Kidney tubule cell (primary cell): ENCODE measurements at regions not wholly inside any gene's neighbourhood (a gene's known extent, or its start where the extent isn't known, plus 50 kb on each side); places are given as distances from the start of the nearest gene placed in this dataset.

Experiments used
- DNase-seq: peaks from one replicate; pipeline ENCODE4 v3.0.0-alpha.2; 2018; ENCODE audit warnings: low spot score

DNA sequence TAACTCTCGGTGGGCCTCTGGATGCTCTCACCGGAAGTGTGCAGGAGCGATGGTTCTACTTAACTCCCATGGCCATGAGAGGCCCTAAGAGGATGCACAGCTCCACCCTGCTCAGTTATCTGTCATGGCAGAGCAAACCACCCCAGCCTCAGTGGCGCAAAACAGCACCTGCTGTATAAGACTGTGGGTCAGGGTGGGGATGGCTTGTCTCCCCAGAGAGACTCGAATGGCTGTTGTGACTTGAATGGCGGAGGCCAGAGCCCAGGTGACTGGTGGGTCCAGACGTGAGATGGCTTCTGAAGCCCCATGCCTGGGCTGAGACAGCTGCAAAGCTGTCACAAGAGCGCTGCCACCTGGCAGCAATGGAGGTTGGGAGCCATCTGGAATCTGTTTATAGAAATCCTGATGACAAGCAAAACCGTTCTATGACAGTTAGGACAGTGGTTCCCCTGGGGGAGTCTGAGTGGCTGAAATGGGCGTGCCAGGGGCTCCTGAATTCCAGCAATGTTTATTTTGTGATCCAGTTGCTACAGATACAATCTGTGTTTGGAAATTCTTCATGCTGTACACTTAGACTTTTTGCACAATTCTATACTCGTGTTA is 490.5 kb downstream of the TCERG1L start:
- no peak for DNase-seq

DNA sequence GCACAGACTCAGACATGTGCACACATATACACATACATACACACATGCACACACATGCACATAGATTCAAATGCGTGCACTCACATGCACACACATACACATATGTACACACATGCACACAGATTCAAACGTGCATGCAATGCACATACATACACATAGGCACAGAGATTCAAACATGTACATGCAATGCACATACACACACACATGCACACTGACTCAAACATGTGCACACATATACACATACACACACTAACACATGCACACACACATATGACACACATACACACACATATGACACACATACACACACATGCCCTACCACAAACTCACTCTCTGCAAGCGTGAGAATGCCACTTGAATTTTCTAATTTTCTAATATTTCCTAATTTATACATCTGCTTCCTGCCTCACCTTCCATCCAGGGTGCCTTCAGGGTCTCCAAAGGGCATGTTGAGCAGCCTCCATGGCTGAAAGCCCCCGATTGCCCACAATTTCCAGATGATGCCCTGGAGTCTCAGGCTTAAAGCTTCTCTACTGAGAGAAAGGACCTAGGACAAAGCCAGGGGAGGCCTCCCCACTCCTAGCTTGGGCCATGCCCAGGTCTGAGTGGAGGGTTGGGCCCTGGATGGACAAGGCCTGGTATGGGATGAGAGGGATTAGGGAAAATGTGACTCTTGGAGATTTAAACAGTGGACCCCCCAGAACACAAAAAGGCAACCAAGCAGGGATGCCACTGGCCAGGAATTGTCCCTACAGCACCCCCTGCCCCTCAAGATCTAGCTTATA is 487.1 kb downstream of the TCERG1L start:
- DNase-seq: no peak

DNA sequence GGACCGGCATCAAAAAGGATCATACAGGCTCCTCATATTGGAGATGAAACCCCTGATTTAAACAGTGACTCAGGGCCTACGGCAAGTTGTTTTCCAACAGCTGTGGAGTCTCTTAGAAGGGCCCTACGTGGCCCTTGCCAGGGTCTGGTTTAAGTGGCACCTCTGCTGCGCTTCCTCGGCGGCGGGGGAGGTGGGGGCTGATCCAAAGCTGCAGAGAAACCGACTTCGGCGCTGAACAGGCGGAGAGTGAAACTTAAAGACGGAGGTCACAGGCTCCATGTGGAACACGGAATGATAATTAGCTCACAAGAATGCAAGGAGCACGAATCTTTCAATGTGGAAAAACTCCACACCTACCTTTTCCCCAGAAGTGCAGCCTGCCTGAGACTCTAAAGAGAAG is 477.9 kb downstream of the TCERG1L start:
- no peak for DNase-seq

DNA sequence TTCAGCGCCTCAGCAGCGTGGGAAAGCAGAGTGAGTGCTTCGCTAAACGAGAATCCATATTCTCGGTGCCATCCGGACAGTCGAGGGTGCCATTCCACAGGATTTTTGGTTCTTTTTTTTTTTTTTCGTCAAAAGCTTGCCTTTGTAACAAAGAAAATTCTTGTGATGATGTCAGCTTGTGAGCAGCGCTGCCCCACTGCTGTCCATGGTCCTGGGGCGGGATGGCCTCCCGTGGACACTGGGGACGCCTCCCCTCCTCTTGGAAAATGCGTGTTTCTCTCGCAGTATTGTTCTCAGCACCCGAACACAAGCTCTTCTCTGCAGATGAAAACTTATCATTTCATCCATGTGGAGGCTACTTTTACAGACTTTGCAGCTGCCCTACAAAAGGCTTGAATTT is 477.4 kb downstream of the TCERG1L start:
- DNase-seq: no peak

DNA sequence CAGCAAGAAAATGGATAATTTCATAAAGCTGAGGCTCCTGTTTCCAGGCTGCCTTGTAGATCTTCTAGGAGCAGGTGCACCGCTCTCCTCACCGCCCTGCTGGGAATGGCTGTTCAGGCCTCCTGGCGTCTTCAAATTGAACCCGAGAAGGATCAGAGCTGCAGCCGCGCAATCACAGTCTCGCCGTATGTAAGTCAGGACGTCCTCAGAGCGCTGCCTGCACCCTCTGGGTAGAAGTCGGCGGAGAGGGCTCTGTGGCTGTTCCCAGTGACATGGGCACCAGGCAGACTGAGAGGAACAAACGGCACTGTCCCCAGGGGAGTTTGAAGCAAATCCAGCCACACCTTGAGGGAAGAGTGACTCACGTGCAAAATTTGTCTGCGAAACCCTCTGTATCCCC is 476.9 kb downstream of the TCERG1L start:
- no peak for DNase-seq

DNA sequence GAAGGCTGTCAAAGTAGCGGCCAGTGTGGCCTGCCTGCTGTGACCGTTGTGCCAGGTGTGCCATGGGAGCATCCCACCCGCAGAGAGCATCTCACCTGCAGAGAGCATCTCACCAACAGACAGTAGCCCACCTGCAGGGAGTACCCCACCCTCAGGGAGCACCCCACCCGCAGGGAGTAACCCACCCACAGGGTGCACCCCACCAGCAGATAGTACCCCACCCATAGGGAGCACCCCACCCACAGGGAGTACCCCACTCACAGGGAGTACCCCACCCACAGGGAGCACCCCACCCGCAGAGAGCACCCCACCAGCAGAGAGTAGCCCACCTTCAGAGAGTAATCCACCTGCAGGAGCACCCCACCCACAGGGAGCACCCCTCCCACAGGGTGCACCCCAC is 476.5 kb downstream of the TCERG1L start:
- DNase-seq: no peak

DNA sequence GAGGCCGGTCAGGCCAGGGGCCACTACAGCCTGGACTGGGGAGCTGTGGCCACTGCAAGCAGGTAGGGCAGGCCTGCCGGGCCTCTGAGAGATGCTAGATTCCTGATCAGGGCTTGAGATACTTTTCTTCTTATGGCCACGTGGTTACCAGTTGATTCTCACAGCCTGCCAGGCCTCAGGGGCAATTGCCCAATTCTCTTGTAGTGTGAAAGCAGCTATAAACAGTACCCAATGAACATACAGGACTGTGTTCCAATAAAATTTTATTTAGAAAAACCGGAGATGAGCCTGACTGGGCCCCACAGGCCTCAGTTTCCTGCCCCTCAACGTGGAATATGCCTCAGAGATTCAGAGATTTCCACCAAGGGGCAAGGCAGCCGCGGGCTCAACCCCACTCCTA is 475.2 kb downstream of the TCERG1L start:
- no peak for DNase-seq

DNA sequence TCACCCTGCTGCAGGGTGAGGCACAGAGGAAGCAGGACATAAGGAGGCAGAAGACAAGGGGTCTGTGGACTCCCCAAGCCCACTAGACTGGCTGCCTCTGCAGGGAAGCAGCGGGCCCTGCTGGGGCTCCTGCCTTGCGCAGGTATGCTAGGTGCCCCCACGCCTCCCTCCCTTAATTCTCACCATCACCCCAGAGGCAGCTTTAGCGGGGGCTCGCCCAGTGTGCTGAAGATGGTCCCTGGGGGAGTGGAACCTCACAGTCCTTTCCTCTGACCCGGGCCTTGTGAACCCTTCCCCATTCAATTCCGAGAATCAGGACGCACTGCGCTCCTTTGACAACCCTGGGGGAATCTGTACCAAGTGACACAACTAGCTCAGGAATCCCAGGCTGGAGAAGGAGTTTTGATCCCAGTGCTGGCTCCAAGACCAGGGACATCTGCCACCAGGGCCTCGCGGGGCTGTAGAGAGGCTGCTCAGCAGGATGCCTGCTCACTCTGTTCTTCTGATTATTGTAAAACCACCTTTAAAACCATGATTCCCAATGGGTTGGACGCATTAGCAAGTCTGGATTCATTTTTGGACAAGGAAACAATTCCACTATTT is 468.4 kb downstream of the TCERG1L start:
- DNase-seq: no peak

DNA sequence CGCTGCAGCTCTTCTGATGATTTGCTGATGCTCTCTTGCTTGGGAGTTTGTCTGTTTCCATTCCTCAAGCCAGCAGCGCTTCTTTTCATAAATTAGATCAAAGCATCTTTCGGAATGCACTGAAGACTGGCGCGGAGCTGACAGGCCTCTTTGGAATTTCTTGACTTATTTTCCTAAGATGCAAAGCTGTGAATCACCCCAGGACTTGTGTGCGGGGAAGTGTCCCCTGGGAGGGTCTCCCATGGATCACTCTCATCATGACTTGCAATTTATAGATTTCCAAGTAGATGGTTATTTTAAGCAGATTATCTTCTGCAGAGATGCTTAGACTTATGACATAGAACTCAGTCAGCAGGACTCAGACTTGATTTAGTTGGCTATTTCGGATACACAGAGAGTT is 467.2 kb downstream of the TCERG1L start:
- DNase-seq: no peak

DNA sequence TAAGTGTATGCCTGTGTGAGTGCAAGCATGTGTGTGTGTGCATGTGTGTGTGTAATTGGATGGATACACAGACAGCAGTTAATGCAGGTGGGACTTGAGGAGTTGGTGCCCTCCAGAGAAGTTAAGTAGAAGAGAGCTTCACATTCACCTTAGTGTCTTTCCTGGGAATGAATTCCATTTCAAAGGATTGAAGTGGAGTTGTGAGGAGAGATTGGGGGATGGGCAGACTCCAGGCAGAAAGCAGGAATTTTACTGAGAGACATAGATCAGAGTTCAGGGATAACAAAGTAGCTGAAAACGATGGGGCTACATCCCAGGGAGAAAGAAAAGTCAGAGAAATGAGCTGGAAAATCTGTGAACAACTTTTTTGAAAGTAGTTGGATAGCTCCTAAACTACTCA is 464.4 kb downstream of the TCERG1L start:
- no peak for DNase-seq

DNA sequence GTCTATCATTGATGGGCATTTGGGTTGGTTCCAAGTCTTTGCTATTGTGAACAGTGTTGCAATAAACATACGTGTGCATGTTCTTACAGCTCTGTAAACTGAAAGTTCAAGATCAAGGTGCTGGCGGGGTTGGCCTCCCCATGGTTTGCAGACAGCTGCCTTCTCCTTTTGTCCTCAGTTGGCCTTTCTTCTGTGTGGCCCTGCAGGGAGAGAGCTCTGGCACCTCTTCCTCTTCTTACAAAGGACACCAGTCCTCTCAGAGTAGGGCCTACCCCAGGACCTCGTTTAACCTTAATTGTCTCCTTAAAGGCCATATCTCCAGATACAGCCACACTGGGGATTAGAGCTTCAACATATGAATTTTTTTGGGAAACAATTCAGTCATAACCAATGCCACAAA is 462.7 kb downstream of the TCERG1L start:
- no peak for DNase-seq

DNA sequence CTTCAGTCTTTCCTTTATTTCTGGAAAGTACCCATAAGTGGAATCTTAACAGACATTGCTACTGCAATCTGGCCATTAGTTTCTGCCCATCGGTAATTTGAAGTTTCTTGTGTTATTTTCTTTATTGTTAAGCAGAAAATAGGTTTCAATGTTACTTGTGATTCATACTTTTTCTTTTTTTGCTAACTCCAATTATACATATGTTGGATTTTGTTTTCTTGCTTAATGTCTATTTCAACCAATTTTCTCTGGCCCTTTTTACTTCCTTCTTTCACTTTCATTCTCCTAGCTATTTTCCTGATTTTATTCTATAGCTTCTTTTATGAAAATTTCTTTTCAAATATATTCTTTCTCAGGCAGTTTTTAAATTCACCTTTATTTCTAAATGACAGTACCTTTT is 457.4 kb downstream of the TCERG1L start:
- DNase-seq: no peak

DNA sequence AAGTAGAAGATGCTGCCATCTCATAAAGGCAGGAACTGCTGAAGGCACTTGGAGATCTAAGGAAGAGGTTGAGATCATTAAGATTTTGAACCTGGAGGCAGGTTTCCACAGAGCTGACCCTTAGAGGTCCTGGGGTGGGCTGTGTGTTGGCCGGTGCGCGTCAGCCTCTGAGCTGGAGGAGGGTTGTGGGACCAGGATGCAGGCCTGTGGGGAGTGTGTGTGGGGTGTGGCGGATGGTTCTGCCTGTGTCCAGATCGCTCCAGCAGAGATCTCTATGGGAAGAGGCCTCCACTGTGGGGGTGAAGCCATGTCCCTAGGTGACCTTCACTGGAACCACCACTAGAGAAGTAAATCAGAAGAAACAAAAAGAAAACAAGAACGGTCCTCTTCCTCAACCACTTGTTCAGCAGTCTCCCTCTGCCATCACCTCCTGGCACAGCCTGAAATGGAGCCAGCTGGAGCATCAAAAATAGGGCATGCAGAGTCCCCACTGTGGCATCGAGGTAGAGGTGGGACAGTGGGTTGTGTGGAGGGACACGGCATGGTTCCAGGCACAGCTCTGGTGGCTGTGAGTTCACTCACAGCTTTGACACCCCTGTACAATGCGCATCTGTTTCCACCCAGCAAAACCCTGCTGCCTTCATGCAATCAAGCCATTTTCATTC is 453.8 kb downstream of the TCERG1L start:
- no peak for DNase-seq

DNA sequence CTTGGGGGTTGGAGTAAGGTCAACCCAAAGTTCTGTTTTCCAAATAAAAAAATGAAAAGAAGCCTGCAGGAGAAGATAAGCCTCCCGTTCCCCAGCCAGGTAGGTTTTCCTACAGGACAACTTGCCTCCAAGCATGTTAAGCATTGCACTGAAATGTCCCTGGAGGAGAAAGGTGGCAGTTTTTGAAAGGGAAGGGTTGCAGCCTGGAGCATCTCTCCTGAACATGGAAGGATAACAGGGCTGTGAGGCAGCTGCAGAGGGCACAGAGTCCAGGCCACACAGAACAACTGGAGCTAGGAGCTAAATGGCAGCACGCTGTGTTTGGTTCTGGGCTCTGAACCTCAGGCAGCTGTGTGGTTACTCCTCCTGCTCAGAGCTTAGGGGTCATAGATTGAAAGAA is 452.9 kb downstream of the TCERG1L start:
- no peak for DNase-seq

DNA sequence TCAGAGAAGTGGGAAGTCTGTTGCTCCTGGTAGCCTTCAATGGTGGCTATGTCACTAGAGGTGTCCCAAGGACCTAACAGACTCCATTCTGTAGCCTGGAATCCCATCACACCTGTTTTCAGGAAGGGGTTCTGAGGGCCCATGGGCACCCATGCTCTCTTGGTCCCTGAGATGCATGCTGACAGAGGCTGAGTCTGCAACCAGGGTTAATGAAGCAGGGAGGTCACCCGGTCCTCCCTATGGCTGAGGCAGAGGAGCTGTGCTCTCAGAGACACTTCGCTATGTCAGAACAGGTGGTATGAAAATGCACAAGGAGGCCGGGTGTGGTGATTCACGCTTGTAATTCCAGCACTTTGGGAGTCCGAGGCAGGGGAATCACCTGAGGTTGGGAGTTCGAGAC is 452.1 kb downstream of the TCERG1L start:
- DNase-seq: no peak

DNA sequence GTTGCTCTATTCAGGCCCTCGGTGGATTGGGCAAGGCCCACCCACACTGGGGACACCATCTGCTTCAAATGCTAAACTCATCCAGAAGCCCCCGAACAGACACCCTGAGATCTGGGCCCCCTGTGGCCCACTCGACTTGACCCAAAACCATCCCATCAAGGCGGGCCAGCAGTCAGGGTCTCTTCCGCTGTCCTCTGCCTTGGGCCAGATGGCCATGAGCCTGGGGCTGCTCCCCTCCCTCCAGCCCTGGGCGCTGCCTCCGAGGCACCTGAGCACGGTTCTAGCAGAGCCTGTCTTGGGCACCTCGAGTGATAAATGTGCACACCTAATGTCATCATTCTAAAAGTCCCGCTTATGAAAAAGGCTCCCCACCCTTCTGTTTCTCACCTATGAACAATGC is 449.4 kb downstream of the TCERG1L start:
- no peak for DNase-seq

DNA sequence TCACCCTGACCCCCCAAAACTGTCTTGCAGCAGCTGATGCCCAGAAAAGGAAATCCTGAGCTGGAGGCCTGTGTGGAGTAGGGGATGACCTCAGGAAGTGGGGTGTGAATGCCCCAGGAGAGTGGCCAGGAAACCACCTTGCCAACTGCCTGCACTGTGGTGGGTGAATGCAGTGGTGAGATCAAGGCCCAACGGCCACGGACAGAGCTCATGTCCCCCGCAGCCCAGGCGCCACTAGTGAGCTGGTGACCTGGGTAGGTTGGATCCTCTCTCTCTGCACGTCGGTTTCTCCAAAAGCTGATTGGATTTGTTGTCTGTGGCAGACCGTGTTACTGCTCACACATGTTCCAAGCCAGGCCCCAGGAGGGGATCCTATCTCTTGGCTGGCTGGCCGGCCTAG is 448.9 kb downstream of the TCERG1L start:
- DNase-seq: no peak

DNA sequence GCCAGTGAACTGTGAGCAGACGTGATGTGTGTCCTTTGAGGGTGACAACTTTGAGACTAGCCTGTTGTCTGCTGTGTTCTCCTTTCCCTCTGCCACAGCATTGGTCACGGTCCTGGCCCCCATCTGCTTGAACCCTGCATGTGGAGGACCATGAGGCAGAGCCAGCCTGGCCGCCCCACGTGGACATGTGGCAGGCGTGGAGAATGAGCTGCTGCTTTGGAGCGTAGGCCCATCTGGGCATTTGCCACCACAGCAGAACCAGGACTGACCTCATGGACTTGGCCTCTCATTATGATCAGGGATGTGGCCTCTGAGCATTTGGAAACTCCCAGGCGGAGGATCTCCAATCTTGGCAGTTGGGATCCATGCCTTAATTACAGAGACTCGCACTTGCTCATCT is 448.5 kb downstream of the TCERG1L start:
- DNase-seq: no peak

DNA sequence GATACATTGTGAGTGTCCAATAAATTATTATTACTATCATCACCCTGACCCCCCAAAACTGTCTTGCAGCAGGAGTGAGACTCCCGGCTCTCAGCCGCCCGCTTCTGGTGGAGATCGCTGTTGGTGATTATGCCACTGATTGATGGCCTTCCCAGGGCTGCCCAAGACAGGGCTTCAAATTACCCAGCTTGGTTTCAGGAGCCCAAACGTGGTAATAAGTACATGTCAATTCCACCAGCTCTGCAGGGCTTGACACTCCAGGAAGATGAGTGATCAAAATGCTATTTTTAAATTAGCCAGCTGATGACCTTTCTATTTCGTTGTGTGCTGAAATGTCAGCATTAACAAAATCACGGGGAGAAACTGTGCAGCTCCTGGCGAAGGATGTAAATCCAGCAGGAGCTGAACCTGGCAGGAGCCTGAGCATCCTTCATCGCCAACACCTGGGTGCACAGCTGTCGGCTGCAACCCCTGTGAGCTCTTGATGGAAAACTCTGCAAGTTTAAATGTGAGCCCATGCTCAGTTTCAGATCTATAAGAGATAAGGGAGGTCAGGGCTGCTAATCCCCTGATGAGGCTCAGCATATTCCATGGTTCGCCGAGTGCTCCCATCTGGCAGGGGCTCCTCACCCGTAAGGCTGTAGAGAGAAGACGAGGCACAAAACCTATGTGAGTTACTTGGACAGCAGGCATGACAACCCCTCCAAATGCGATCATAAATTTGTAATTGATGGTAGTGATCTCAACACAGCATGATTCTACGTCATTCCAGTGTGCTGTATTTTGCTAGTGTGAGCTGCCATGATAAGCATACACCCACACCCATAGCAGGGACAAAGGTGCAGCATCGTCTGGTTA is 446.3 kb downstream of the TCERG1L start:
- no peak for DNase-seq

DNA sequence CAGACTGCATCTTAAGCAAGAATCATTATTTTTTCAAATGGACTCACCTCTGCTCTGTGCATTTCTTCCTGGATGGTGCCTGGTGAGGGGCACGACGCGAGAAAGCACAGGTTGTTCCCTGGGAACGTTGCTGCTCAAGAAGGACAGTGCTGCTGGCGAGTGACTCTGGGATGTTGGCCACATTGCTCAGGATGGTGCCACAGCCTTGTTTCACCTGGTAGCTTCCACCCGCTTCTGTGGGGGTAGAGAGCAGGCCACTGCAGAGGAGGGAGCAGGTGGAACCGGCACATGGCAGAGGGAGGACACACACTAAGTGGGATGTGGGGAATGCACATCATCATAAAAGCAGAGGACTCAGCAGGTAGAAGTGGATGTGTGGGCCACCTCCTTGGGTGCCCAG is 444.7 kb downstream of the TCERG1L start:
- no peak for DNase-seq

DNA sequence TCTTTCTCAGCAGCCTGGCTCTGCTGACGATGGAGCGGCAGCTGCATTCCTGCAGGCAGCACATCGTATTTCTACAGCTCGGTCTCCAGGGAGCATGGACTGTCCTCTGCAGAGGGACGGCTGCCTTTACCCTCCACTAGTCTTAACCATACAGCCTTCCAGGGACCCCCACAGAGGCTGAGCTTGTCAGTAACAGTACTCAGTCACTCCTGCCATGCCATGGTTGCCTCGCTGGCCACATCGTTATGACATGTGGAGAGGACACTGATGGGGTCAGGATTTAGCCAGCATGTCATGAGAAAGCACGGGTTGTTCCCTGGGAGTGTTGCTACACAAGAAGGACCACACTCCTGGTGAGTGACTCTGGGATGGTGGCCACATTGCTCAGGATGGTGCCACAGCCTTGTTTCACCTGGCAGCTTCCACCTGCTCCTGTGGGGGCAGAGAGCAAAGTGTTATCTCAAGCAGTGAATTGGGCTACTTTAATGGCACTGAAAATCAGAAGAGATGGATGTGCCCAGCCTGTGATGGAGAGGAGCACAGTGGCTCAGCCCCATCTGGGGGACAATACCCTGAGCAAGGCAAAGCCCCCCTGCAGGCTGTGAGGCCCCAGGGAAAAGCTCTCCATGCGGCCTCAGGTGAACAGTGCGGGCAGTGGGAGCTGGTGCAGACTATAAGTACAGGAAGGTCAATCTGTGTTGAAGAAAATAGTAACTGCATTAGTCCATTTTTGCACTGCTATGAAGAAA is 443.9 kb downstream of the TCERG1L start:
- DNase-seq: no peak
